Thyroid gland (tissue), 4 donors: ENCODE measurements at regions not wholly inside any gene's neighbourhood (a gene's known extent, or its start where the extent isn't known, plus 50 kb on each side); places are given as distances from the start of the nearest gene placed in this dataset.

Experiments used
- DNase-seq, 2 donors: peaks; one replicate each; pipeline ENCODE4 v3.0.0-alpha.2; 2019
- H3K27ac ChIP-seq, 3 donors: fragments of 200-600 bp; sonication (generic); 1 replicate in 2 of 3; 2 replicates in 1 of 3; pipeline ENCODE4 v1.5.1; 2016 to 2019; ENCODE audit warnings: mild to moderate bottlenecking in 1 of 3, moderate library complexity in 1 of 3
- H3K27me3 ChIP-seq: fragments of 200-600 bp; sonication (generic); one replicate; pipeline ENCODE4 v1.5.1; 2019
- H3K36me3 ChIP-seq, 2 donors: fragments of 200-600 bp; sonication (generic); one replicate each; pipeline ENCODE4 v1.5.1; 2016 to 2019
- H3K4me1 ChIP-seq, 2 donors: fragments of 200-600 bp; sonication (generic); one replicate each; pipeline ENCODE4 v1.5.1; 2017 to 2019
- H3K4me3 ChIP-seq, 3 donors: fragments of 200-600 bp; sonication (generic); replicated peaks in 1 of 3; 1 replicate in 2 of 3; 2 replicates in 1 of 3; pipeline ENCODE4 v1.5.1; 2016; ENCODE audit warnings: mild to moderate bottlenecking in 1 of 3
- H3K9me3 ChIP-seq: fragments of 200-600 bp; sonication (generic); one replicate; pipeline ENCODE4 v1.5.1; 2017
- POLR2A ChIP-seq, 2 donors: fragments of 450-650 bp; IDR thresholded peaks; one replicate each; pipeline ENCODE4 v1.6.1; 2017; ENCODE audit warnings: antibody characterized with exemption in 2 of 2, mild to moderate bottlenecking in 2 of 2, moderate library complexity in 1 of 2
- WGBS, 2 donors: methylation state at CpG; one replicate each; pipeline ENCODE4 v1.1.5; 2017; 5-methylcytosine and 5-hydroxymethylcytosine counted together
- intact Hi-C: fragments of 100-400 bp; cut with DNase I; formaldehyde crosslinking; loops from one replicate; pipeline ENCODE4 v1.15.1; 2023
- TF ChIP-seq, protein P1 (sequence below), 6 experiments: fragments of 200-600 bp in 3 of 6; fragments of 450-650 bp in 3 of 6; sonication (generic) in 3 of 6; IDR thresholded peaks; one replicate each; pipeline ENCODE4 v1.5.1; 2016 to 2019; ENCODE audit warnings: antibody characterized with exemption in 6 of 6, mild to moderate bottlenecking in 2 of 6, inconsistent platforms in 1 of 6, moderate library complexity in 1 of 6

DNA sequence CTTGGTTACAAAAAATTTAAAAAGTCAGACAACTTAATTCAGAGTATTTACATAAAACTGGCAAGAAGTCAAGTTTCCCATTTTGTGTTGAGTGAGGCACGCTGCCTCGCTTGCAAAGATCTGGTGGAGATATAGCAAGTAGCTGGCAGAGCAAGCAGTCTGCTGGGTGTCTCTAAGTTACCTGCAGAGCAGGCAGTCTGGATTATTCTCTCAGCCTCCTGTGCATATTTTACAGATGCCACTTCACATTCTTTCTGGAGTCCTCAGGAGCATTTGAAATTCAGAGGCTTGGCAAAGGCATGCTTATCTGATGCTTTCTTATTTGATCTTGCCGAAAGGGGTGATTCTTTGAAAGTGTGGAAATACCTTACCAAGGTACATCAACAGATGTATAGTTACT lies 640.4 kb upstream of the ADGRL4 start:
- Histone ChIP-seq H3K4me1 (no peaks in the 10 kb centered on the region), H3K27ac (no peak overlapping the region), H3K27me3 (no peaks in the 10 kb centered on the region), H3K36me3 (no peaks in the 10 kb centered on the region), H3K4me3 (no peak overlapping the region), H3K9me3 (no peaks in the 10 kb centered on the region)
- no peak for DNase-seq
- 17 to 22% methylated on average over 3 of the region's 3 CpGs for WGBS, 2 donors
- intact Hi-C loops: no loop called here
- TF ChIP-seq, protein P1, sequence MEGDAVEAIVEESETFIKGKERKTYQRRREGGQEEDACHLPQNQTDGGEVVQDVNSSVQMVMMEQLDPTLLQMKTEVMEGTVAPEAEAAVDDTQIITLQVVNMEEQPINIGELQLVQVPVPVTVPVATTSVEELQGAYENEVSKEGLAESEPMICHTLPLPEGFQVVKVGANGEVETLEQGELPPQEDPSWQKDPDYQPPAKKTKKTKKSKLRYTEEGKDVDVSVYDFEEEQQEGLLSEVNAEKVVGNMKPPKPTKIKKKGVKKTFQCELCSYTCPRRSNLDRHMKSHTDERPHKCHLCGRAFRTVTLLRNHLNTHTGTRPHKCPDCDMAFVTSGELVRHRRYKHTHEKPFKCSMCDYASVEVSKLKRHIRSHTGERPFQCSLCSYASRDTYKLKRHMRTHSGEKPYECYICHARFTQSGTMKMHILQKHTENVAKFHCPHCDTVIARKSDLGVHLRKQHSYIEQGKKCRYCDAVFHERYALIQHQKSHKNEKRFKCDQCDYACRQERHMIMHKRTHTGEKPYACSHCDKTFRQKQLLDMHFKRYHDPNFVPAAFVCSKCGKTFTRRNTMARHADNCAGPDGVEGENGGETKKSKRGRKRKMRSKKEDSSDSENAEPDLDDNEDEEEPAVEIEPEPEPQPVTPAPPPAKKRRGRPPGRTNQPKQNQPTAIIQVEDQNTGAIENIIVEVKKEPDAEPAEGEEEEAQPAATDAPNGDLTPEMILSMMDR (IDR thresholded peaks at IDR 0.05): no peak
- TF ChIP-seq POLR2A (IDR thresholded peaks at IDR 0.05): no peak

DNA sequence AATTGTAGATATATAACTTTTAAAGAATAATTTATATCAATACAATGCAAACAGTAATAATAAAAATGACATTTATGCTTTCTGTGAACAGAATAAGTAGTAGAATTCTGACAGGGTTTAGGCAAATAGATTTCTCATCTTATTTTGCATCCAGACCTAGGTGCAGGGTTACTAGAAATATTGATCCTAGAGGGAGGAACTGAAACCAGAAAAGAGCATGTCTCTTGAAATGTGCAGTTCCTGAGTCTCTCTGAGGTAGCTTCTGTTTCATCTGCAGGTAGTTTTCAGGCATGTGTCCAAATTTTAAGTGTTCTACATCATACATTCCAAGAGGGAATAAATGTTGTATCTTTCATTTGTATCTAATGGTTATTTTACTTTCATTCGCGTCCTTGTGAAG lies 631.9 kb upstream of the ADGRL4 start:
- intact Hi-C loops: no loop called here
- no peak overlapping the region for H3K27ac ChIP-seq
- 70 to 83% methylated on average over 2 of the region's 2 CpGs for WGBS, 2 donors

DNA sequence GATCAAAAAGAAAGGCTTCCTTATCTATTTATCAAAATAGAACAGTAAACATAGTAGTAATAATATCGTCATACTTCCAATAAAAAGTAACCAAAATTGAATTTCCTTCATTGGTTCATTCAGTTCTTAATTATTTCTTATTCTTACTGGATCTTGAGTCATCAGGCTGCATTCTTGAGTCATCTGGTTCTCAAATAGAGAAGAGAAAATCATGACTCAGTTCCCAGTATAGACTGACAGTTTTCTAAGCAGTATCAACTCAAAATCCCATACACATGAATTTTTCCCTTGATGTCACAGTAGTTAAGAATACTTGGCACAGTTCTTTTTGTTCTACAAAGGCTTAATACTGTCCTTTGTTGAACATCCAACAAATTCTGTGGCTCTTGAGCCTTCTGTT lies 626.9 kb upstream of the ADGRL4 start:
- TF ChIP-seq, protein P1 (IDR thresholded peaks at IDR 0.05): no peak
- TF ChIP-seq POLR2A (IDR thresholded peaks at IDR 0.05): no peak
- H3K27ac ChIP-seq: no peak overlapping the region
- no peaks in the 10 kb centered on the region for H3K4me1 ChIP-seq
- no peak for DNase-seq
- intact Hi-C loops: no loop called here
- no peaks in the 10 kb centered on the region for H3K9me3 ChIP-seq
- WGBS, 2 donors: 94% methylated on average over 1 of the region's 1 CpG
- no peaks in the 10 kb centered on the region for H3K36me3 ChIP-seq
- H3K27me3 ChIP-seq: no peaks in the 10 kb centered on the region
- H3K4me3 ChIP-seq: no peak overlapping the region

More for the DNA sequence above, 631.9 kb upstream of the ADGRL4 start:
- H3K27me3 ChIP-seq: no peaks in the 10 kb centered on the region
- no peak for DNase-seq
- no peaks in the 10 kb centered on the region for H3K4me1 ChIP-seq
- no peak overlapping the region for H3K4me3 ChIP-seq
- no peaks in the 10 kb centered on the region for H3K9me3 ChIP-seq
- TF ChIP-seq POLR2A (IDR thresholded peaks at IDR 0.05): no peak
- TF ChIP-seq, protein P1 (IDR thresholded peaks at IDR 0.05): no peak
- H3K36me3 ChIP-seq: no peaks in the 10 kb centered on the region

DNA sequence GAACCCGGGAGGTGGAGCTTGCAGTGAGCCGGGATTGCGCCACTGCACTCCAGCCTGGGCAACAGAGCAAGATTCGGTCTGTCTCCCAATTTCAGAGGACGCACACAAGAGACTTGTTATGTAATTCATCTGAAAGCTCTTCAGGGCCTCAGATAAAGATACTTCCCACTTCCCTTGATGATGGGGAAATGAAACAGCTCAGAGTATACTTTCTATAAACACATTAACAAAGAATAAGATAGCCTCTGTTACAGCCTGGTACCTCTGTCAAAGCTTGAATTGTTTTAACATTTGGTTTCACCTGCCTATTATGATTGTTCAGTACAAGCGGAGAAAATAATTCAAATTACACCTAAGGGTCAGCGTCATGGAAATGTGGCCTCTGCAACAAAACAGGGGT lies 622.9 kb upstream of the ADGRL4 start:
- no peak overlapping the region for H3K4me3 ChIP-seq
- TF ChIP-seq, protein P1 (IDR thresholded peaks at IDR 0.05): no peak
- no peak for TF ChIP-seq POLR2A (IDR thresholded peaks at IDR 0.05)
- 94 to 97% methylated on average over 7 of the region's 7 CpGs for WGBS, 2 donors
- H3K4me1 ChIP-seq: no peaks in the 10 kb centered on the region
- H3K27ac ChIP-seq: no peak overlapping the region
- H3K9me3 ChIP-seq: no peaks in the 10 kb centered on the region
- no peak for DNase-seq
- no peaks in the 10 kb centered on the region for H3K27me3 ChIP-seq
- intact Hi-C loops: no loop called here
- no peaks in the 10 kb centered on the region for H3K36me3 ChIP-seq

DNA sequence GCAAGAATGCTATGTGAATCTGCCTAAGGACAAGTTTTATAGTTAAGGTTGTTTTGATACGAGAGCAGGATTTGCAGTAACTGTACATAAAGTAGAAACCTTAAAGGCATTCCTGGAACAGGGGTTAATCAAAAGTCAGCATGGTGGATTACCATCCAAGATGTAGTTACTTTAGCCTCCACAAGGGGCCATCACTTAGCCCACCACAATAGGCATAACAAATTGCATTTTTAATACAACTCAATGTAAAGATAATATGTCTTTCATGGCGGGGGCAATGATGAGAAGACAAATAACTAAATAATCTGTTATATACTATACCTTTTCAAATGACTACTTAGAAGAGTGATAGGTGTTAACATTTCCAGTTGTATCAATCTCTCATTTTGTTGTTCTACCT lies 611.2 kb upstream of the ADGRL4 start:
- no peak for DNase-seq
- Histone ChIP-seq H3K4me3 (no peak overlapping the region), H3K36me3 (no peaks in the 10 kb centered on the region), H3K9me3 (no peaks in the 10 kb centered on the region), H3K4me1 (no peaks in the 10 kb centered on the region), H3K27me3 (no peaks in the 10 kb centered on the region), H3K27ac (no peak overlapping the region)
- intact Hi-C loops: no loop called here
- no peak for TF ChIP-seq POLR2A (IDR thresholded peaks at IDR 0.05)
- TF ChIP-seq, protein P1 (IDR thresholded peaks at IDR 0.05): no peak
- WGBS, 2 donors: 87 to 90% methylated on average over 2 of the region's 2 CpGs
